ENCODE measurements at regions not wholly inside any gene's neighbourhood (a gene's known extent, or its start where the extent isn't known, plus 50 kb on each side); places are given as distances from the start of the nearest gene placed in this dataset.

- no peak for TF ChIP-seq CTCF (IDR thresholded peaks at IDR 0.05)
- TF ChIP-seq POLR2A (IDR thresholded peaks at IDR 0.05): no peak
Observed at GRCh38 chr21:32155226-32155625, 123.6 kb downstream of the MIS18A start.

All from lower leg skin (tissue), 3 donors.